B cell (primary cell): ENCODE measurements at regions not wholly inside any gene's neighbourhood (a gene's known extent, or its start where the extent isn't known, plus 50 kb on each side); places are given as distances from the start of the nearest gene placed in this dataset.

ENCODE experiments used
- ATAC-seq: fragments of 200-7000 bp; cut with Tn5 transposase; one replicate; pipeline ENCODE4 v1.10.0; 2021; ENCODE audit warnings: low read depth, mild to moderate bottlenecking, moderate number of reproducible peaks, moderate library complexity
- CTCF ChIA-PET: fragments of 350-600 bp; sonication (Branson Sonifier 250); formaldehyde crosslinking; loops from one replicate; lab custom pipeline; 2021; ENCODE audit warnings: antibody characterized with exemption, inconsistent platforms; lab: Charles Lee
- POLR2A ChIA-PET: fragments of 350-600 bp; sonication (Branson Sonifier 250); formaldehyde crosslinking; loops from one replicate; lab custom pipeline; 2021; ENCODE audit warnings: antibody characterized with exemption; lab: Charles Lee
- DNase-seq: peaks from one replicate; pipeline ENCODE4 v3.0.0; 2013
- H2AFZ ChIP-seq: 2 replicates; pipeline ENCODE4 v1.6.1; 2012; ENCODE audit warnings: mild to moderate bottlenecking, low read depth, low read length; ENCODE audit not compliant: insufficient read depth, poor library complexity, severe bottlenecking
- H3K27ac ChIP-seq, 2 donors: 1 replicate in 1 of 2; 2 replicates in 1 of 2; pipeline ENCODE4 v1.5.1; 2012 to 2013; ENCODE audit warnings: low read length in 2 of 2, mild to moderate bottlenecking in 2 of 2, moderate library complexity in 1 of 2
- H3K27me3 ChIP-seq, 4 experiments: fragments of 200-600 bp in 1 of 4; sonication (generic) in 1 of 4; replicated peaks in 1 of 4; 1 replicate in 2 of 4; 2 replicates in 2 of 4; pipeline versions ENCODE4 v1.6.1 to v1.7.0; 2013 to 2016; ENCODE audit warnings: low read length in 3 of 4, mild to moderate bottlenecking in 2 of 4, mixed read lengths in 1 of 4, moderate library complexity in 1 of 4; ENCODE audit not compliant: insufficient read depth in 4 of 4, control insufficient read depth in 3 of 4; ENCODE audit errors: control extremely low read depth in 1 of 4
- H3K36me3 ChIP-seq, 2 experiments: replicated peaks in 1 of 2; 1 replicate in 1 of 2; 2 replicates in 1 of 2; pipeline versions ENCODE4 v1.6.1 to v1.7.1; 2013; ENCODE audit warnings: low read length in 1 of 2; ENCODE audit not compliant: insufficient read depth in 2 of 2, control insufficient read depth in 1 of 2; ENCODE audit errors: control extremely low read depth in 1 of 2, extremely low read depth in 1 of 2
- H3K4me1 ChIP-seq, 2 donors: fragments of 200-600 bp in 1 of 2; sonication (generic) in 1 of 2; 1 replicate in 1 of 2; 2 replicates in 1 of 2; pipeline versions ENCODE4 v1.5.1 to v1.6.1; 2013 to 2017; ENCODE audit warnings: low read length in 2 of 2; ENCODE audit not compliant: control insufficient read depth in 2 of 2, insufficient read depth in 2 of 2
- H3K4me2 ChIP-seq: replicated peaks from 2 replicates; pipeline ENCODE3; 2012; ENCODE audit warnings: mild to moderate bottlenecking, low read depth, low read length; ENCODE audit not compliant: poor library complexity, severe bottlenecking
- H3K4me3 ChIP-seq, 5 experiments: fragments of 200-600 bp in 1 of 5; sonication (generic) in 1 of 5; 1 replicate in 3 of 5; 2 replicates in 2 of 5; pipeline versions ENCODE4 v1.5.1 to v1.7.0; 2011 to 2016; ENCODE audit warnings: low read length in 4 of 5, mild to moderate bottlenecking in 4 of 5, low read depth in 2 of 5, control low read depth in 1 of 5, moderate library complexity in 1 of 5; ENCODE audit not compliant: insufficient read depth in 1 of 5; ENCODE audit errors: control extremely low read depth in 1 of 5, extremely low read depth in 1 of 5
- H3K79me2 ChIP-seq: fragments of 200-600 bp; sonication (generic); one replicate; pipeline ENCODE4 v1.6.0; 2016; ENCODE audit warnings: low read length; ENCODE audit not compliant: control insufficient read depth, insufficient read depth
- H3K9ac ChIP-seq: fragments of 200-600 bp; sonication (generic); 2 replicates; pipeline ENCODE4 v1.6.1; 2017; ENCODE audit warnings: mild to moderate bottlenecking, low read length, moderate library complexity
- H3K9me3 ChIP-seq, 3 donors: one replicate each; pipeline versions ENCODE4 v1.6.1 to v1.7.1; 2013; ENCODE audit warnings: low read length in 2 of 3; ENCODE audit not compliant: control insufficient read depth in 2 of 3, insufficient read depth in 1 of 3; ENCODE audit errors: control extremely low read depth in 1 of 3
- H4K20me1 ChIP-seq: 2 replicates; pipeline ENCODE4 v1.6.0; 2012; ENCODE audit warnings: mild to moderate bottlenecking, low read length; ENCODE audit not compliant: insufficient read depth, control insufficient read depth, poor library complexity, severe bottlenecking
- H3K27ac Mint-ChIP-seq: one replicate; pipeline ENCODE4 v1.8.0; 2021; ENCODE audit warnings: mixed read lengths
- H3K27me3 Mint-ChIP-seq: one replicate; pipeline ENCODE4 v1.8.0; 2021; ENCODE audit warnings: mixed read lengths
- H3K4me1 Mint-ChIP-seq: one replicate; pipeline ENCODE4 v1.8.0; 2021; ENCODE audit warnings: mixed read lengths
- H3K4me3 Mint-ChIP-seq: one replicate; pipeline ENCODE4 v1.8.0; 2021; ENCODE audit warnings: mixed read lengths
- H3K9me3 Mint-ChIP-seq: one replicate; pipeline ENCODE4 v1.8.0; 2022; ENCODE audit warnings: mixed read lengths; ENCODE audit not compliant: insufficient read depth
- EZH2 ChIP-seq: IDR thresholded peaks from 2 replicates; pipeline ENCODE4 v1.6.1; 2012; ENCODE audit warnings: borderline replicate concordance, low read depth, mild to moderate bottlenecking, moderate library complexity, low read length; ENCODE audit not compliant: insufficient read depth, poor library complexity, severe bottlenecking
- WGBS: methylation state at CpG from one replicate; pipeline ENCODE4 v1.1.5; 2013; ENCODE audit warnings: missing lambda C conversion rate; ENCODE audit not compliant: insufficient coverage; 5-methylcytosine and 5-hydroxymethylcytosine counted together
- intact Hi-C: fragments of 100-400 bp; cut with micrococcal nuclease; formaldehyde crosslinking; loops from one replicate; pipeline ENCODE4 v1.10.0; 2022
- TF ChIP-seq, protein P1 (sequence below): fragments of 200-600 bp; IDR thresholded peaks from one replicate; pipeline ENCODE4 v1.8.0; 2022; ENCODE audit warnings: antibody characterized with exemption, mild to moderate bottlenecking

DNA sequence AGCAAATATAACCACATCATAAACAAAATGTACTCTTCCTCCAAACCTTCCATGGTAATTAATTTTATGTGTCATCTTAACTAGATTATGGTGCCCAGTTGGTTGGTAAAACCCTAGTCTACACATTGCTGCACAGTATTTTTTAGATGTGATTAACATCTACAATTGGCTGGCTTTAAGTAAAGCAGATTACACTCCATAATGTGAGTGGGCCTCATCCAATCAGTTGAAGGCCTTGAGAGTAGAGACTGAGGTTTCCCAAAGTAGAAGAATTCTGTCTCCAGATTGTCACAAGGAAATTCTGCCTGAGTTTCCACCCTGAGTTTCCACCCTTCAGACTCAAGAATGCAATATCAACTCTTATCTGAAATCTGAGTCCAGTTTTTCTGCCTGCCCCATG lies 128.4 kb upstream of the USP25 start:
- Mint-ChIP-seq H3K27me3 (peaks cover 24% of the 10 kb centered on the region), H3K27ac (no peak overlapping the region), H3K4me1 (no peaks in the 10 kb centered on the region), H3K9me3 (no peaks in the 10 kb centered on the region), H3K4me3 (no peak overlapping the region)
- no peak overlapping the region for H3K4me3 ChIP-seq
- no peak overlapping the region for H3K9ac ChIP-seq
- intact Hi-C loops: no loop called here
- H3K27me3 ChIP-seq: peaks cover 0 to 3% (median 0%) of the 10 kb centered on the region in 4 experiments
- ChIA-PET POLR2A (no interaction called here), CTCF (no interaction called here)
- H3K36me3 ChIP-seq: no peaks in the 10 kb centered on the region
- H4K20me1 ChIP-seq: no peaks in the 10 kb centered on the region
- H3K9me3 ChIP-seq: no peaks in the 10 kb centered on the region
- no peak for DNase-seq
- no peak for ATAC-seq
- H3K4me2 ChIP-seq: no peak overlapping the region
- H3K4me1 ChIP-seq: no peaks in the 10 kb centered on the region
- TF ChIP-seq, protein P1, sequence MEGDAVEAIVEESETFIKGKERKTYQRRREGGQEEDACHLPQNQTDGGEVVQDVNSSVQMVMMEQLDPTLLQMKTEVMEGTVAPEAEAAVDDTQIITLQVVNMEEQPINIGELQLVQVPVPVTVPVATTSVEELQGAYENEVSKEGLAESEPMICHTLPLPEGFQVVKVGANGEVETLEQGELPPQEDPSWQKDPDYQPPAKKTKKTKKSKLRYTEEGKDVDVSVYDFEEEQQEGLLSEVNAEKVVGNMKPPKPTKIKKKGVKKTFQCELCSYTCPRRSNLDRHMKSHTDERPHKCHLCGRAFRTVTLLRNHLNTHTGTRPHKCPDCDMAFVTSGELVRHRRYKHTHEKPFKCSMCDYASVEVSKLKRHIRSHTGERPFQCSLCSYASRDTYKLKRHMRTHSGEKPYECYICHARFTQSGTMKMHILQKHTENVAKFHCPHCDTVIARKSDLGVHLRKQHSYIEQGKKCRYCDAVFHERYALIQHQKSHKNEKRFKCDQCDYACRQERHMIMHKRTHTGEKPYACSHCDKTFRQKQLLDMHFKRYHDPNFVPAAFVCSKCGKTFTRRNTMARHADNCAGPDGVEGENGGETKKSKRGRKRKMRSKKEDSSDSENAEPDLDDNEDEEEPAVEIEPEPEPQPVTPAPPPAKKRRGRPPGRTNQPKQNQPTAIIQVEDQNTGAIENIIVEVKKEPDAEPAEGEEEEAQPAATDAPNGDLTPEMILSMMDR: no peak
- no peak for TF ChIP-seq EZH2
- H2AFZ ChIP-seq: no peak overlapping the region
- H3K27ac ChIP-seq: no peak overlapping the region
- no peaks in the 10 kb centered on the region for H3K79me2 ChIP-seq

DNA sequence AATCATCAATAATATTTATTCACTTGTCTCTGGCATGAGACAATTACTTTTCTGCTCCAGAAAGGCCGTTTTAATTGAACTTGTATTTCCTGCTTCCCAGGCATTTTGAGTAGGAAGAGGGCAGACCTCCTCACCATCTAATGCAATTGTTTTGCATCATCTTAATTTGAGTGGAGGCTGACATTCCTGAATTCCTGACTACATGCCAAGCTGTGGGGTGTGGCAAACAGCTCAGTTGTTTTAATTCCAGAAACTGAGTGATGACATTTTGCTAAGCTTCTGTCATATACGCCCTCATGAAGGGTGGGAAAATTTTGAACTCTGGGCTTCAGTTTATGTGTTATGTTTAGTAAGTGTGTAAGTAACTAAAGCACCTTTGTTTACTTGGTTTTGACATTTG lies 125.4 kb upstream of the USP25 start:
- Histone ChIP-seq H3K4me3 (no peak overlapping the region), H3K36me3 (no peaks in the 10 kb centered on the region), H2AFZ (no peak overlapping the region), H3K27ac (no peak overlapping the region), H3K79me2 (no peaks in the 10 kb centered on the region), H3K4me1 (no peaks in the 10 kb centered on the region), H4K20me1 (no peaks in the 10 kb centered on the region), H3K9ac (no peak overlapping the region), H3K27me3 (peaks cover 0 to 3% (median 0%) of the 10 kb centered on the region in 4 experiments), H3K4me2 (no peak overlapping the region), H3K9me3 (no peaks in the 10 kb centered on the region)
- Mint-ChIP-seq H3K27ac (no peak overlapping the region), H3K27me3 (peaks cover 22% of the 10 kb centered on the region), H3K4me3 (no peak overlapping the region), H3K4me1 (no peaks in the 10 kb centered on the region), H3K9me3 (no peaks in the 10 kb centered on the region)
- WGBS: 90% methylated on average over 1 of the region's 2 CpGs
- POLR2A ChIA-PET: no interaction called here
- DNase-seq (no peak), ATAC-seq (no peak)
- TF ChIP-seq EZH2: no peak
- TF ChIP-seq, protein P1: no peak
- intact Hi-C loops: no loop called here
- CTCF ChIA-PET: no interaction called here
